ENCODE measurements at regions not wholly inside any gene's neighbourhood (a gene's known extent, or its start where the extent isn't known, plus 50 kb on each side); places are given as distances from the start of the nearest gene placed in this dataset.

DNA sequence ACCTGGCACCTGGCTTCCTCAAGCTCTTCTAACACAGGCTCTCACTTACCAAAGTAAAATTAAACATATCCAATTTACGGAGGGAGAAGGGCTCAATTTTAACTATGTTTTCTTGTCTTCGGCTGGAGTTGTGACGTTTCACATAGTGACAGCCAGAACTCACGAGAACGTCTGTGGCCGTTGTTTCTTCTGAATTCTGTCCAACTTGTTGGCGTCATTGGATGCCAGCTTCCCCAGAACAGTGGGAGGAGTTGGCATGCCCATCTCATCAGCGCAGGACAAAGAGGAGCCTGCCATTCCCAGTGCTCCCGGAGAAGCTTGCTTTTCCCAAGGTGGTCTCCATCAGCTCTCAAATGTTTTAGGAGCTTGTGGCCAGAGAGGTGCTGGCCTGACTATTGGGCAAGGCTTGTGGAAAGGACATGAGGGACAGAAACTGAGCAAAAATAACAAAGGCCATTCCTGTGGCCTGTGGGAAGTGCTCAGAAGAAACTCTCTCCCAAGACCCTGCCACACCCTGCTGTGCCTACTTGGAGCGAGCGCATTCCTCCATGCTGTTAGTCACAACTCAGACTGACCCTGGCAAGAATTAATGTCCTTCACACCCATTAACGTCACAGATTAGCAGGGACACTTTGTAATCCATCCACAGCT lies 265.4 kb upstream of the CDH4 start:
- ATAC-seq (no peak), DNase-seq (ENCODE audit: low read depth, low spot score) (no peak)
- ChIA-PET POLR2A (no interaction called here), CTCF (no interaction called here)
- intact Hi-C loops (cut with micrococcal nuclease; ENCODE audit: unreplicated experiment) (no loop called here), in situ Hi-C loops (cut with HindIII; ENCODE audit: low pct_unique_long_range_greater_than_20kb, low sequenced_read_pairs) (no loop called here)
- BruUV-seq (replicated peaks) = no TSS peak
- Histone ChIP-seq H3K36me3 (ENCODE audit: control insufficient read depth, insufficient read depth, low read length) (no peaks in the 10 kb centered on the region), H3K9me3 (ENCODE audit: control insufficient read depth, insufficient read depth, low read depth, low read length) (no peaks in the 10 kb centered on the region), H3K4me3 (ENCODE audit: low read depth in 2 of 2, low read length in 2 of 2) (no peak overlapping the region), H3K27ac (ENCODE audit: low read length) (no peak overlapping the region), H3K27me3 (ENCODE audit: control insufficient read depth, insufficient read depth, low read length) (no peaks in the 10 kb centered on the region; the same call in 1 of the 2 replicates), H3K4me1 (ENCODE audit: control insufficient read depth, insufficient read depth, low read length) (no peaks in the 10 kb centered on the region)
- TF ChIP-seq, protein P1, sequence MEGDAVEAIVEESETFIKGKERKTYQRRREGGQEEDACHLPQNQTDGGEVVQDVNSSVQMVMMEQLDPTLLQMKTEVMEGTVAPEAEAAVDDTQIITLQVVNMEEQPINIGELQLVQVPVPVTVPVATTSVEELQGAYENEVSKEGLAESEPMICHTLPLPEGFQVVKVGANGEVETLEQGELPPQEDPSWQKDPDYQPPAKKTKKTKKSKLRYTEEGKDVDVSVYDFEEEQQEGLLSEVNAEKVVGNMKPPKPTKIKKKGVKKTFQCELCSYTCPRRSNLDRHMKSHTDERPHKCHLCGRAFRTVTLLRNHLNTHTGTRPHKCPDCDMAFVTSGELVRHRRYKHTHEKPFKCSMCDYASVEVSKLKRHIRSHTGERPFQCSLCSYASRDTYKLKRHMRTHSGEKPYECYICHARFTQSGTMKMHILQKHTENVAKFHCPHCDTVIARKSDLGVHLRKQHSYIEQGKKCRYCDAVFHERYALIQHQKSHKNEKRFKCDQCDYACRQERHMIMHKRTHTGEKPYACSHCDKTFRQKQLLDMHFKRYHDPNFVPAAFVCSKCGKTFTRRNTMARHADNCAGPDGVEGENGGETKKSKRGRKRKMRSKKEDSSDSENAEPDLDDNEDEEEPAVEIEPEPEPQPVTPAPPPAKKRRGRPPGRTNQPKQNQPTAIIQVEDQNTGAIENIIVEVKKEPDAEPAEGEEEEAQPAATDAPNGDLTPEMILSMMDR (IDR thresholded peaks at IDR 0.05) = no peak
- TF ChIP-seq SIN3A (IDR thresholded peaks at IDR 0.05; ENCODE audit: borderline replicate concordance, insufficient read depth, low read depth, low read length) = no peak
- TF ChIP-seq, protein P2, sequence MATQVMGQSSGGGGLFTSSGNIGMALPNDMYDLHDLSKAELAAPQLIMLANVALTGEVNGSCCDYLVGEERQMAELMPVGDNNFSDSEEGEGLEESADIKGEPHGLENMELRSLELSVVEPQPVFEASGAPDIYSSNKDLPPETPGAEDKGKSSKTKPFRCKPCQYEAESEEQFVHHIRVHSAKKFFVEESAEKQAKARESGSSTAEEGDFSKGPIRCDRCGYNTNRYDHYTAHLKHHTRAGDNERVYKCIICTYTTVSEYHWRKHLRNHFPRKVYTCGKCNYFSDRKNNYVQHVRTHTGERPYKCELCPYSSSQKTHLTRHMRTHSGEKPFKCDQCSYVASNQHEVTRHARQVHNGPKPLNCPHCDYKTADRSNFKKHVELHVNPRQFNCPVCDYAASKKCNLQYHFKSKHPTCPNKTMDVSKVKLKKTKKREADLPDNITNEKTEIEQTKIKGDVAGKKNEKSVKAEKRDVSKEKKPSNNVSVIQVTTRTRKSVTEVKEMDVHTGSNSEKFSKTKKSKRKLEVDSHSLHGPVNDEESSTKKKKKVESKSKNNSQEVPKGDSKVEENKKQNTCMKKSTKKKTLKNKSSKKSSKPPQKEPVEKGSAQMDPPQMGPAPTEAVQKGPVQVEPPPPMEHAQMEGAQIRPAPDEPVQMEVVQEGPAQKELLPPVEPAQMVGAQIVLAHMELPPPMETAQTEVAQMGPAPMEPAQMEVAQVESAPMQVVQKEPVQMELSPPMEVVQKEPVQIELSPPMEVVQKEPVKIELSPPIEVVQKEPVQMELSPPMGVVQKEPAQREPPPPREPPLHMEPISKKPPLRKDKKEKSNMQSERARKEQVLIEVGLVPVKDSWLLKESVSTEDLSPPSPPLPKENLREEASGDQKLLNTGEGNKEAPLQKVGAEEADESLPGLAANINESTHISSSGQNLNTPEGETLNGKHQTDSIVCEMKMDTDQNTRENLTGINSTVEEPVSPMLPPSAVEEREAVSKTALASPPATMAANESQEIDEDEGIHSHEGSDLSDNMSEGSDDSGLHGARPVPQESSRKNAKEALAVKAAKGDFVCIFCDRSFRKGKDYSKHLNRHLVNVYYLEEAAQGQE (IDR thresholded peaks at IDR 0.05; ENCODE audit: insufficient read depth in 1 of 2, low read depth in 2 of 2, low read length in 1 of 2) = no peak
- no peak for TF ChIP-seq TCF7L2 (IDR thresholded peaks at IDR 0.05; ENCODE audit: low read depth, low read length)
- TF ChIP-seq POLR2AphosphoS5 (IDR thresholded peaks at IDR 0.05; ENCODE audit: low read depth, low read length) = no peak

DNA sequence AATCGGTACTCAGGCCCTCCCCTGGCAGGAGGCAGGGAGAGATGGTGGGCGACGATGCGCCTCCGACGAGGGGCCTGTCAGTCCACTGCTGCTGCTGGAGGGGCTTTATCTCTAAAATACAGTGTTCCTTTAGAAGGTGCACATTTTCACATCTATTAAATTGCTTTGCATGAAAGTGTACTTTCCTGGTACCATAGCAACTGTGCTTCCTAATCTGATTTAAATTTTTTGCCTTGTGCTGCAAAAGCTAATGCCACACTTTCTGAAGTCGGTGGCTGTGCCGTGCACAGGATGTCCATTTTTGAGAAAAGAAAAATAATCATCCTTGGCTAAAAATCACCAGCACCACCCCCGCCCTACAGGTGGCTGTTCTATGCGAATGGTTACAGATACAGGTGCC lies 262.0 kb upstream of the CDH4 start:
- no peak for DNase-seq (ENCODE audit: low read depth, low spot score)
- in situ Hi-C loops (cut with HindIII; ENCODE audit: low pct_unique_long_range_greater_than_20kb, low sequenced_read_pairs) = no loop called here
- Histone ChIP-seq H3K9me3 (ENCODE audit: control insufficient read depth, insufficient read depth, low read depth, low read length) (no peaks in the 10 kb centered on the region), H3K4me3 (ENCODE audit: low read depth in 2 of 2, low read length in 2 of 2) (no peak overlapping the region), H3K36me3 (ENCODE audit: control insufficient read depth, insufficient read depth, low read length) (no peaks in the 10 kb centered on the region), H3K27me3 (ENCODE audit: control insufficient read depth, insufficient read depth, low read length) (peaks cover 2% of the 10 kb centered on the region; the same call in 1 of the 2 replicates), H3K4me1 (ENCODE audit: control insufficient read depth, insufficient read depth, low read length) (no peaks in the 10 kb centered on the region), H3K27ac (ENCODE audit: low read length) (no peak overlapping the region)
- POLR2A ChIA-PET = no interaction called here
- TF ChIP-seq TCF7L2 (IDR thresholded peaks at IDR 0.05; ENCODE audit: low read depth, low read length) = no peak
- CTCF ChIA-PET = no interaction called here
- BruUV-seq (replicated peaks) = no TSS peak
- intact Hi-C loops (cut with micrococcal nuclease; ENCODE audit: unreplicated experiment) = no loop called here
- ATAC-seq = no peak

DNA sequence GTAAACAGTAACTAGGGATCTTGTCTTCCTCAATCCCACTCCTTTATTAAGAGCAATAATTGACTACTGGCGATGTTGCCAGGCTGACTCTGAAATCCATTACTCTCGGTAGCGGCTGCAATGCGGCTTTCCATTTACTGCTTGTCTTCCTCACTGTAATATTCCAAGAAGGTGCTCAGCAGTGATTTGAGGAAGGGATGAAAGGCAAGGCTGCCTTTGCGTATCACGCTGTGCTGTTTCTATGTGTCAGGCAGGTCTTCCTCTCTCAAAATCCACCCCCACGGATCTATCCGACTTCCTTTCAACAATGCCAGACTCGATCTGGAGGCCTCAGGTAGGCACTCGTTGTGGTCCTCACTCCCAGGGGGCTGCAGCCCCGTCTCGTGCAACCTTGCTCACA lies 261.4 kb upstream of the CDH4 start:
- Histone ChIP-seq H3K9me3 (ENCODE audit: control insufficient read depth, insufficient read depth, low read depth, low read length) (no peaks in the 10 kb centered on the region), H3K4me1 (ENCODE audit: control insufficient read depth, insufficient read depth, low read length) (no peaks in the 10 kb centered on the region), H3K4me3 (ENCODE audit: low read depth in 2 of 2, low read length in 2 of 2) (no peak overlapping the region), H3K36me3 (ENCODE audit: control insufficient read depth, insufficient read depth, low read length) (no peaks in the 10 kb centered on the region), H3K27me3 (ENCODE audit: control insufficient read depth, insufficient read depth, low read length) (peaks cover 2% of the 10 kb centered on the region; the same call in 1 of the 2 replicates), H3K27ac (ENCODE audit: low read length) (no peak overlapping the region)
- ChIA-PET POLR2A (no interaction called here), CTCF (no interaction called here)
- in situ Hi-C loops (cut with HindIII; ENCODE audit: low pct_unique_long_range_greater_than_20kb, low sequenced_read_pairs) (no loop called here), intact Hi-C loops (cut with micrococcal nuclease; ENCODE audit: unreplicated experiment) (no loop called here)
- no TSS peak for BruUV-seq (replicated peaks)
- TF ChIP-seq SIN3A (IDR thresholded peaks at IDR 0.05; ENCODE audit: borderline replicate concordance, insufficient read depth, low read depth, low read length) (no peak), TCF7L2 (IDR thresholded peaks at IDR 0.05; ENCODE audit: low read depth, low read length) (no peak), POLR2AphosphoS5 (IDR thresholded peaks at IDR 0.05; ENCODE audit: low read depth, low read length) (no peak)
- TF ChIP-seq, protein P2 (IDR thresholded peaks at IDR 0.05; ENCODE audit: insufficient read depth in 1 of 2, low read depth in 2 of 2, low read length in 1 of 2) = no peak
- TF ChIP-seq, protein P1 (IDR thresholded peaks at IDR 0.05) = no peak
- DNase-seq (ENCODE audit: low read depth, low spot score) = no peak
- no peak for ATAC-seq

Data from Panc1 (cell line).